MM.1S (cell line): ENCODE measurements at regions not wholly inside any gene's neighbourhood (a gene's known extent, or its start where the extent isn't known, plus 50 kb on each side); places are given as distances from the start of the nearest gene placed in this dataset.
A peak's percentile ranks its signal among the peaks of the same experiment; 100 is the strongest.

Source experiments
- DNase-seq: peaks from one replicate; pipeline ENCODE4 v3.0.0-alpha.2; 2015
- H2AFZ ChIP-seq: fragments of 300-600 bp; sonication (generic); 2 replicates; pipeline ENCODE4 v1.6.0; 2016; ENCODE audit warnings: antibody characterized with exemption, low read length
- H3F3A ChIP-seq: fragments of 300-600 bp; sonication (generic); 2 replicates; pipeline ENCODE4 v1.6.1; 2016; ENCODE audit warnings: mild to moderate bottlenecking, antibody characterized with exemption, low read length, moderate library complexity, mixed read lengths; ENCODE audit not compliant: insufficient read depth
- H3K27ac ChIP-seq: fragments of 300-600 bp; sonication (generic); 2 replicates; pipeline ENCODE4 v1.5.1; 2016; ENCODE audit warnings: mild to moderate bottlenecking, low read length
- H3K27me3 ChIP-seq: fragments of 300-600 bp; sonication (generic); replicated peaks from 2 replicates; pipeline ENCODE4 v1.6.0; 2016; ENCODE audit warnings: low read length; ENCODE audit not compliant: insufficient read depth
- H3K36me3 ChIP-seq: fragments of 300-600 bp; sonication (generic); replicated peaks from 2 replicates; pipeline ENCODE4 v1.6.1; 2016; ENCODE audit warnings: mild to moderate bottlenecking, low read length, mixed read lengths; ENCODE audit not compliant: insufficient read depth
- H3K4me1 ChIP-seq: fragments of 300-600 bp; sonication (generic); 2 replicates; pipeline ENCODE4 v1.6.1; 2016; ENCODE audit warnings: low read length, mixed read lengths
- H3K4me2 ChIP-seq: fragments of 300-600 bp; sonication (generic); 2 replicates; pipeline ENCODE4 v1.6.0; 2016; ENCODE audit warnings: low read depth, low read length
- H3K4me3 ChIP-seq: fragments of 300-600 bp; sonication (generic); 2 replicates; pipeline ENCODE4 v1.5.1; 2016; ENCODE audit warnings: low read length, mixed read lengths
- H3K79me2 ChIP-seq: fragments of 300-600 bp; sonication (generic); 2 replicates; pipeline ENCODE4 v1.6.1; 2016; ENCODE audit warnings: mixed run types, low read length, mixed read lengths
- H3K9ac ChIP-seq: fragments of 300-600 bp; sonication (generic); 2 replicates; pipeline ENCODE4 v1.6.1; 2016; ENCODE audit warnings: low read length, mixed read lengths
- H3K9me2 ChIP-seq: fragments of 300-600 bp; sonication (generic); replicated peaks from 2 replicates; pipeline ENCODE4 v1.6.1; 2016; ENCODE audit warnings: mild to moderate bottlenecking, low read length, mixed read lengths; ENCODE audit not compliant: insufficient read depth
- H3K9me3 ChIP-seq: fragments of 300-600 bp; sonication (generic); replicated peaks from 2 replicates; pipeline ENCODE4 v1.6.1; 2016; ENCODE audit warnings: mild to moderate bottlenecking, low read length, mixed read lengths; ENCODE audit not compliant: insufficient read depth
- H4K20me1 ChIP-seq: fragments of 300-600 bp; sonication (generic); 2 replicates; pipeline ENCODE4 v1.6.1; 2016; ENCODE audit warnings: mild to moderate bottlenecking, low read length, moderate library complexity, mixed read lengths; ENCODE audit not compliant: insufficient read depth
- CTCF ChIP-seq: fragments of 300-600 bp; sonication (generic); IDR thresholded peaks from 2 replicates; pipeline ENCODE4 v1.5.1; 2016; ENCODE audit warnings: antibody characterized with exemption, low read length, mixed read lengths
- EZH2 ChIP-seq: fragments of 300-600 bp; sonication (generic); optimal IDR thresholded peaks from 2 replicates; pipeline ENCODE3; 2017; ENCODE audit warnings: low read depth, mild to moderate bottlenecking, antibody characterized with exemption, low read length, mixed read lengths
- EZH2phosphoT487 ChIP-seq: fragments of 300-600 bp; sonication (generic); IDR thresholded peaks from 2 replicates; pipeline ENCODE4 v1.6.1; 2018; ENCODE audit warnings: antibody characterized with exemption, low read length

- no peaks in the 10 kb centered on the region for H3K9me3 ChIP-seq
- H3K9me2 ChIP-seq = no peaks in the 10 kb centered on the region
- H3K79me2 ChIP-seq = no peaks in the 10 kb centered on the region
- H3F3A ChIP-seq = no peaks in the 10 kb centered on the region
- H2AFZ ChIP-seq = peak overlapping the region; percentile 30; the same call in 1 of the 2 replicates
- peak overlapping the region; percentile 39; the same call in 1 of the 2 replicates for H3K27ac ChIP-seq
- no peak overlapping the region for H3K4me3 ChIP-seq
- no peaks in the 10 kb centered on the region for H3K27me3 ChIP-seq
- no peaks in the 10 kb centered on the region for H3K36me3 ChIP-seq
- peaks cover 7% of the 10 kb centered on the region; the same call in 1 of the 2 replicates for H3K4me1 ChIP-seq
- TF ChIP-seq EZH2 (no peak), EZH2phosphoT487 (no peak), CTCF (no peak)
- H4K20me1 ChIP-seq = no peaks in the 10 kb centered on the region
- DNase-seq = peak; percentile 44
- peak overlapping the region; percentile 13; the same call in 1 of the 2 replicates for H3K4me2 ChIP-seq
- H3K9ac ChIP-seq = no peak overlapping the region
Measured at GRCh38 chr14:55807053-55807880, 227.3 kb downstream of the KTN1 start.

- Histone ChIP-seq H3K27me3 (no peaks in the 10 kb centered on the region), H3K4me3 (no peak overlapping the region), H3K4me2 (no peak overlapping the region; the same call in 1 of the 2 replicates), H3K79me2 (no peaks in the 10 kb centered on the region), H3K27ac (peak overlapping the region; percentile 39; the same call in 1 of the 2 replicates), H3K9ac (no peak overlapping the region), H2AFZ (no peak overlapping the region), H4K20me1 (no peaks in the 10 kb centered on the region), H3K4me1 (peaks cover 7% of the 10 kb centered on the region; the same call in 1 of the 2 replicates), H3F3A (no peaks in the 10 kb centered on the region), H3K9me2 (no peaks in the 10 kb centered on the region), H3K36me3 (no peaks in the 10 kb centered on the region), H3K9me3 (no peaks in the 10 kb centered on the region)
- TF ChIP-seq CTCF = no peak
- TF ChIP-seq EZH2 = no peak
- TF ChIP-seq EZH2phosphoT487 = no peak
- DNase-seq = no peak
Measured at GRCh38 chr14:55807881-55808379, 227.9 kb downstream of the KTN1 start.

- H4K20me1 ChIP-seq = no peaks in the 10 kb centered on the region
- no peaks in the 10 kb centered on the region for H3F3A ChIP-seq
- H3K9ac ChIP-seq = no peak overlapping the region
- DNase-seq = no peak
- no peak overlapping the region for H3K4me3 ChIP-seq
- H3K9me2 ChIP-seq = no peaks in the 10 kb centered on the region
- no peak for TF ChIP-seq CTCF
- TF ChIP-seq EZH2phosphoT487 = no peak
- no peak for TF ChIP-seq EZH2
- H2AFZ ChIP-seq = no peak overlapping the region
- H3K79me2 ChIP-seq = no peaks in the 10 kb centered on the region
- no peak overlapping the region for H3K27ac ChIP-seq
- no peaks in the 10 kb centered on the region for H3K36me3 ChIP-seq
- H3K27me3 ChIP-seq = no peaks in the 10 kb centered on the region
- H3K9me3 ChIP-seq = no peaks in the 10 kb centered on the region
- no peak overlapping the region for H3K4me2 ChIP-seq
- H3K4me1 ChIP-seq = no peaks in the 10 kb centered on the region
Measured at GRCh38 chr14:55813630-55814029, 233.6 kb downstream of the KTN1 start.
